ENCODE measurements at regions not wholly inside any gene's neighbourhood (a gene's known extent, or its start where the extent isn't known, plus 50 kb on each side); places are given as distances from the start of the nearest gene placed in this dataset.

DNA sequence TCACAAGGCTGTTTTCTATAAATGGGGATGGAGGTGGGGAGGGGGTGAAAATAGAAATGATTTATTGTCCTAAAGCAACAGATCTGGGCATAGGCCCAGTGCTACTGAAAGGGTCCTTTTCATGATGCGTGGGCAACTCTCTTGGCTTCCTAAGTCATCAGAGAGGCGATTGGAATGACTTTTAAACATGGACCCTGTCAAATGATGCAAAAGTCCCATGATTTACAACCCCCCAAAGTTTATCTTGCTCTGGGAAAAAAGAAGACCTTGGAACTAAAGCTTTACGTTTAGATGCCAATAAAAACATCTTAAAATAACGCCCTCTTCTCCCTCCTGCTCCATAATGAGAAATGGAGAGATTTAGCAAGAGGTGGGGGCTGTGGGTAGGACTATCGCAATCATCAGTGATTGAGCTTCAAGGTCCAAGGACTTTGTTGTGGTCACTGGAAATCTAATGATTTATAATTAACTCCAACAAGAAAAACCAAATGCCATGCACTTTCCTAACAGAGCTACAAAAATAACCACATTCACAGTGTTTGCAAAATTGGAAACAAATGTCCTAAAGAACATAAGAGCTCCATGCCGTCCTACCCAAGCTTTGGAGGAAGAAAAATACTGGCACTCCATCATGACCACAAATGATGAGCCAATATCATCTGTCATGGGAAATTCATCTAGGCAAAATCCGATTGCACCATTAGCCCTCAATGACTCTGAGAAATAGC, 167.5 kb upstream of the CLINT1 start:
- WGBS, 2 experiments (ENCODE audit: low coverage in 1 of 2, low lambda C conversion rate in 2 of 2, missing lambda C conversion rate in 2 of 2) = 2 to 4% methylated on average over 7 of the region's 7 CpGs
- H3K27me3 ChIP-seq (replicated peaks; ENCODE audit: insufficient read depth) = 0 out of 2 replicates have a peak, but pooled peaks cover 11% of the 10 kb centered on the region
- H3K79me2 ChIP-seq (ENCODE audit: insufficient read depth) = no peaks in the 10 kb centered on the region
- in situ Hi-C loops (cut with MboI) = no loop called here
- H3K9ac ChIP-seq = no peak overlapping the region
- no peaks in the 10 kb centered on the region for H3K9me2 ChIP-seq (ENCODE audit: insufficient read depth)
- H3K4me1 ChIP-seq (ENCODE audit: insufficient read depth) = peaks cover 13% of the 10 kb centered on the region
- DNase-seq = peak; percentile 92
- peak overlapping the region; percentile 49 for H3K27ac ChIP-seq
- H3K4me3 ChIP-seq = 0 out of 2 replicates have a peak overlapping the region, but pooled peaks have one; percentile 8
- H3K36me3 ChIP-seq (ENCODE audit: low read depth) = no peaks in the 10 kb centered on the region
- peak; percentile 99 for TF ChIP-seq EZH2phosphoT487 (IDR thresholded peaks at IDR 0.05; ENCODE audit: insufficient read depth, low read depth)
- no peak for TF ChIP-seq EZH2 (IDR thresholded peaks at IDR 0.05; ENCODE audit: insufficient read depth, poor library complexity, severe bottlenecking)
- H4K20me1 ChIP-seq (ENCODE audit: insufficient read depth) = no peaks in the 10 kb centered on the region
- no peaks in the 10 kb centered on the region for H3K9me3 ChIP-seq (ENCODE audit: low read depth)
- peaks cover 18% of the 10 kb centered on the region for H3F3A ChIP-seq (ENCODE audit: insufficient read depth)
- no peak overlapping the region for H2AFZ ChIP-seq
- peak overlapping the region; percentile 8 for H3K4me2 ChIP-seq (ENCODE audit: unreplicated experiment)

DNA sequence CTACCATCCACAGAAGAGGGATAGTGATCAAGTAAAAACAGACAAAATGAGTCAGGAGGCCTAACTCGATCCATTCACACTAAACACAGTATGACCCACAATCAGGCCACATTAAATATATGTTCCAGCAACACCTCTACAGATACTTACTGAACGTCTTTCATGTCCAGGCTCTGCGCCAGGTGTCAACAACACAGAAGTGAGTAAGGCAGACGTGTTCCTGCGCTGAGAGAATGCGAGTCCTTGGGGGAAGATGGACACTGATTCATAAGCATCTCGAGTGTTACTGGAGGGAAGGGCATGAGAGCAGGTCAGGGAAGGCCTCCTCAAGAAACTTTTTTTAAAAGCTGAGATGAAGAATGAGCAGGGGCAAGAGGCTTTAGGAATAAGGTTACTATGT, 164.3 kb upstream of the CLINT1 start:
- whole genome bisulfite sequencing, 2 experiments (ENCODE audit: low coverage in 1 of 2, low lambda C conversion rate in 2 of 2, missing lambda C conversion rate in 2 of 2) = 77 to 87% methylated on average over 7 of the region's 7 CpGs
- no peaks in the 10 kb centered on the region for H3K9me2 ChIP-seq (ENCODE audit: insufficient read depth)
- TF ChIP-seq EZH2phosphoT487 (IDR thresholded peaks at IDR 0.05; ENCODE audit: insufficient read depth, low read depth) (no peak), EZH2 (IDR thresholded peaks at IDR 0.05; ENCODE audit: insufficient read depth, poor library complexity, severe bottlenecking) (no peak)
- H3K4me1 ChIP-seq (ENCODE audit: insufficient read depth) = peaks cover 13% of the 10 kb centered on the region
- H3K4me2 ChIP-seq (ENCODE audit: unreplicated experiment) = no peak overlapping the region
- peaks cover 18% of the 10 kb centered on the region for H3F3A ChIP-seq (ENCODE audit: insufficient read depth)
- DNase-seq = peak; percentile 54
- H3K27me3 ChIP-seq (replicated peaks; ENCODE audit: insufficient read depth) = no peaks in the 10 kb centered on the region
- H3K36me3 ChIP-seq (ENCODE audit: low read depth) = no peaks in the 10 kb centered on the region
- no peaks in the 10 kb centered on the region for H4K20me1 ChIP-seq (ENCODE audit: insufficient read depth)
- H2AFZ ChIP-seq = no peak overlapping the region
- no peaks in the 10 kb centered on the region for H3K9me3 ChIP-seq (ENCODE audit: low read depth)
- H3K9ac ChIP-seq = no peak overlapping the region
- H3K79me2 ChIP-seq (ENCODE audit: insufficient read depth) = no peaks in the 10 kb centered on the region
- in situ Hi-C loops (cut with MboI) = loop anchor here (25.0 kb wide), 1 partner anchor 1089 kb away; no protein-coding TSS in a partner anchor
- no peak overlapping the region for H3K27ac ChIP-seq
- no peak overlapping the region for H3K4me3 ChIP-seq

DNA sequence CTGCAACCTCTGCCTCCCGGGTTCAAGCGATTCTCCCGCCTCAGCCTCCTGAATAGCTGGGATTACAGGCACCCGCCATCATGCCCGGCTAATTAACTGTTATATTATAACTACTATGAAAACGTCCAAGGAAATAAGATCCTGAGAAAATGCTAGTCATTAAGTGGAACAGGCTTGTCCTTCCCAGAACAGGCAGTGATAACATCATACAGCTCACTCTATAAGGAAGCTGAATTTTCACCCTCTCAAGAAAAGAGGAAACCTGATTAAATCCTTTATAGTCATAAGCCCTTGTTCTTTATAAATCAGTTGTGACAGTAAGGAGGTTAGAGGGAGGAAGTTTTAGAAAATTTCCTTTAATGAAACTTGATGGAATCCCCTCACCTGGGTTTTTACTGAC, 163.9 kb upstream of the CLINT1 start:
- Histone ChIP-seq H3K4me1 (ENCODE audit: insufficient read depth) (peaks cover 13% of the 10 kb centered on the region), H3K79me2 (ENCODE audit: insufficient read depth) (no peaks in the 10 kb centered on the region), H3K27ac (no peak overlapping the region), H3K9me3 (ENCODE audit: low read depth) (no peaks in the 10 kb centered on the region), H3K4me2 (ENCODE audit: unreplicated experiment) (no peak overlapping the region), H3K9me2 (ENCODE audit: insufficient read depth) (no peaks in the 10 kb centered on the region), H2AFZ (no peak overlapping the region), H3K4me3 (no peak overlapping the region), H3F3A (ENCODE audit: insufficient read depth) (peaks cover 18% of the 10 kb centered on the region), H3K36me3 (ENCODE audit: low read depth) (no peaks in the 10 kb centered on the region), H4K20me1 (ENCODE audit: insufficient read depth) (no peaks in the 10 kb centered on the region), H3K27me3 (replicated peaks; ENCODE audit: insufficient read depth) (no peaks in the 10 kb centered on the region), H3K9ac (no peak overlapping the region)
- TF ChIP-seq EZH2 (IDR thresholded peaks at IDR 0.05; ENCODE audit: insufficient read depth, poor library complexity, severe bottlenecking) (no peak), EZH2phosphoT487 (IDR thresholded peaks at IDR 0.05; ENCODE audit: insufficient read depth, low read depth) (no peak)
- no peak for DNase-seq
- in situ Hi-C loops (cut with MboI) = loop anchor here (25.0 kb wide), 1 partner anchor 1089 kb away; no protein-coding TSS in a partner anchor
- WGBS, 2 experiments (ENCODE audit: low coverage in 1 of 2, low lambda C conversion rate in 2 of 2, missing lambda C conversion rate in 2 of 2) = 78 to 80% methylated on average over 6 of the region's 6 CpGs

DNA sequence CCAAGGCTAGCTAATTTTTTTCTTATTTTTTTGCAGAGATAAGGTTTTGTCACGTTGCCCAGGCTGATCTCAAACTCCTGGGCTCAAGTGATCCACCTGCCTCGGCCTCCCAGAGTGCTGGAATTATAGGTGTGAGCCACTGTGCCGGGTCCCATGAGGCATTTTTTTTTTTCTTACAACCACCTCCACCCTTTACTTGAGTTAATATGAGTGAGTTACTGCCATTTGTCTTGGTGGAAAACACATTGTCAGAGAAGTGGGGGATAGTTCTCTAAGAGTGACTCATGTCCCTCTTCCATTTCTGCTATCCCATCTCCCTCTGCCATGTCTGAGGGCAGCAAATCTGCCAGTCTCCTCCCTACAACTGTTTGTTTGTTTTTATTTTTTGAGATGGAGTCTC, 163.4 kb upstream of the CLINT1 start:
- H3K36me3 ChIP-seq (ENCODE audit: low read depth) = no peaks in the 10 kb centered on the region
- no peak overlapping the region for H3K27ac ChIP-seq
- H3K4me3 ChIP-seq = no peak overlapping the region
- no peak for TF ChIP-seq EZH2phosphoT487 (IDR thresholded peaks at IDR 0.05; ENCODE audit: insufficient read depth, low read depth)
- H3K9ac ChIP-seq = no peak overlapping the region
- H3K9me2 ChIP-seq (ENCODE audit: insufficient read depth) = no peaks in the 10 kb centered on the region
- H3K4me2 ChIP-seq (ENCODE audit: unreplicated experiment) = no peak overlapping the region
- in situ Hi-C loops (cut with MboI) = loop anchor here (25.0 kb wide), 1 partner anchor 1090 kb away; no protein-coding TSS in a partner anchor
- H3K27me3 ChIP-seq (replicated peaks; ENCODE audit: insufficient read depth) = no peaks in the 10 kb centered on the region
- peaks cover 13% of the 10 kb centered on the region for H3K4me1 ChIP-seq (ENCODE audit: insufficient read depth)
- no peaks in the 10 kb centered on the region for H4K20me1 ChIP-seq (ENCODE audit: insufficient read depth)
- no peak overlapping the region for H2AFZ ChIP-seq
- H3K9me3 ChIP-seq (ENCODE audit: low read depth) = no peaks in the 10 kb centered on the region
- peaks cover 15% of the 10 kb centered on the region for H3F3A ChIP-seq (ENCODE audit: insufficient read depth)
- no peaks in the 10 kb centered on the region for H3K79me2 ChIP-seq (ENCODE audit: insufficient read depth)
- no peak for DNase-seq
- WGBS, 2 experiments (ENCODE audit: low coverage in 1 of 2, low lambda C conversion rate in 2 of 2, missing lambda C conversion rate in 2 of 2) = 70 to 72% methylated on average over 3 of the region's 3 CpGs

All from GM23248 (cell line).